Caco-2 (cell line): ENCODE measurements at regions not wholly inside any gene's neighbourhood (a gene's known extent, or its start where the extent isn't known, plus 50 kb on each side); places are given as distances from the start of the nearest gene placed in this dataset.

Source experiments
- BruUV-seq: library from RNA; stranded (reverse); fragments of 400-500 nt; replicated peaks from 2 replicates; lab custom pipeline; 2021; lab: Mats Ljungman, UMichigan
- CTCF ChIA-PET: fragments of 300-600 bp; sonication (Branson Sonifier 250); formaldehyde crosslinking; loops from one replicate; lab custom pipeline; 2022; ENCODE audit warnings: antibody characterized with exemption; lab: Charles Lee
- POLR2A ChIA-PET: fragments of 300-600 bp; sonication (Branson Sonifier 250); formaldehyde crosslinking; loops from one replicate; lab custom pipeline; 2022; ENCODE audit warnings: antibody characterized with exemption; lab: Charles Lee
- DNase-seq, 2 experiments: peaks; one replicate each; pipeline versions ENCODE4 v3.0.0 to v3.0.0-alpha.2; 2020 to 2022
- H3K27me3 ChIP-seq: replicated peaks from 2 replicates; pipeline ENCODE4 v1.6.0; 2011; ENCODE audit warnings: low read length; ENCODE audit not compliant: control insufficient read depth, insufficient read depth
- H3K36me3 ChIP-seq: 2 replicates; pipeline ENCODE4 v1.5.1; 2011; ENCODE audit warnings: low read length; ENCODE audit not compliant: control insufficient read depth, insufficient read depth
- H3K4me1 ChIP-seq: fragments of 250-450 bp; sonication (Bioruptor Pico); 2 replicates; pipeline ENCODE4 v1.5.1; 2020; ENCODE audit warnings: mild to moderate bottlenecking
- H3K4me3 ChIP-seq: 2 replicates; pipeline ENCODE4 v1.5.1; 2011; ENCODE audit warnings: low read depth, mild to moderate bottlenecking, control low read depth, low read length
- H3K9me3 ChIP-seq: fragments of 250-450 bp; sonication (Bioruptor Pico); 2 replicates; pipeline ENCODE4 v1.5.1; 2020; ENCODE audit warnings: mild to moderate bottlenecking, moderate library complexity
- H3K27ac Mint-ChIP-seq: one replicate; pipeline ENCODE4 v1.8.0; 2022; ENCODE audit warnings: mixed read lengths; ENCODE audit not compliant: unreplicated experiment
- H3K27me3 Mint-ChIP-seq: one replicate; pipeline ENCODE4 v1.8.0; 2022; ENCODE audit warnings: mixed read lengths; ENCODE audit not compliant: insufficient read depth, unreplicated experiment
- H3K36me3 Mint-ChIP-seq: one replicate; pipeline ENCODE4 v1.8.0; 2022; ENCODE audit warnings: mild to moderate bottlenecking, mixed read lengths; ENCODE audit not compliant: insufficient read depth, unreplicated experiment
- H3K4me1 Mint-ChIP-seq: one replicate; pipeline ENCODE4 v1.8.0; 2022; ENCODE audit warnings: low read depth, mixed read lengths; ENCODE audit not compliant: unreplicated experiment
- H3K4me3 Mint-ChIP-seq: one replicate; pipeline ENCODE4 v1.8.0; 2022; ENCODE audit warnings: mild to moderate bottlenecking, moderate library complexity, mixed read lengths; ENCODE audit not compliant: unreplicated experiment
- H3K9me3 Mint-ChIP-seq: one replicate; pipeline ENCODE4 v1.8.0; 2022; ENCODE audit warnings: mixed read lengths; ENCODE audit not compliant: unreplicated experiment
- CTCF ChIP-seq, 2 experiments: fragments of 200-600 bp in 1 of 2; IDR thresholded peaks; 1 replicate in 1 of 2; 2 replicates in 1 of 2; pipeline versions ENCODE4 v1.5.1 to v1.8.0; 2011 to 2022; ENCODE audit warnings: antibody characterized with exemption in 1 of 2, control low read depth in 1 of 2, inconsistent platforms in 1 of 2, low read depth in 1 of 2, low read length in 1 of 2, mild to moderate bottlenecking in 1 of 2, moderate library complexity in 1 of 2; ENCODE audit not compliant: insufficient read depth in 1 of 2, severe bottlenecking in 1 of 2, unreplicated experiment in 1 of 2
- intact Hi-C: fragments of 100-400 bp; cut with micrococcal nuclease; formaldehyde crosslinking; loops from one replicate; pipeline ENCODE4 v1.10.0; 2022; ENCODE audit not compliant: unreplicated experiment

GRCh38 chr9:99607842-99608448, 213.7 kb upstream of the NR4A3 start:
- no TSS peak for BruUV-seq
- Histone ChIP-seq H3K9me3 (no peaks in the 10 kb centered on the region), H3K4me3 (no peak overlapping the region), H3K27me3 (no peaks in the 10 kb centered on the region; the same call in 1 of the 2 replicates), H3K4me1 (no peaks in the 10 kb centered on the region), H3K36me3 (no peaks in the 10 kb centered on the region)
- Mint-ChIP-seq H3K4me3 (no peak overlapping the region), H3K27ac (no peak overlapping the region), H3K36me3 (no peaks in the 10 kb centered on the region), H3K4me1 (no peaks in the 10 kb centered on the region), H3K27me3 (peaks cover 6% of the 10 kb centered on the region), H3K9me3 (no peaks in the 10 kb centered on the region)
- no peak for TF ChIP-seq CTCF (IDR thresholded peaks at IDR 0.05; ENCODE audit: insufficient read depth in 1 of 2, low read depth in 1 of 2, low read length in 1 of 2, severe bottlenecking in 1 of 2, unreplicated experiment in 1 of 2)
- POLR2A ChIA-PET = no interaction called here
- CTCF ChIA-PET = no interaction called here
- no peak for DNase-seq
- intact Hi-C loops = no loop called here

GRCh38 chr9:99614341-99614740, 207.3 kb upstream of the NR4A3 start:
- no peak overlapping the region for H3K4me3 Mint-ChIP-seq
- TF ChIP-seq CTCF (IDR thresholded peaks at IDR 0.05; ENCODE audit: insufficient read depth in 1 of 2, low read depth in 1 of 2, low read length in 1 of 2, severe bottlenecking in 1 of 2, unreplicated experiment in 1 of 2) = no peak
- H3K4me1 ChIP-seq = no peaks in the 10 kb centered on the region
- no peak for DNase-seq
- no peaks in the 10 kb centered on the region; the same call in 1 of the 2 replicates for H3K27me3 ChIP-seq
- no peaks in the 10 kb centered on the region for H3K9me3 ChIP-seq
- no peaks in the 10 kb centered on the region for H3K4me1 Mint-ChIP-seq
- H3K36me3 ChIP-seq = no peaks in the 10 kb centered on the region
- CTCF ChIA-PET = no interaction called here
- BruUV-seq = no TSS peak
- POLR2A ChIA-PET = no interaction called here
- H3K27me3 Mint-ChIP-seq = peaks cover 2% of the 10 kb centered on the region
- intact Hi-C loops = no loop called here
- H3K9me3 Mint-ChIP-seq = no peaks in the 10 kb centered on the region
- H3K27ac Mint-ChIP-seq = no peak overlapping the region
- no peaks in the 10 kb centered on the region for H3K36me3 Mint-ChIP-seq
- H3K4me3 ChIP-seq = no peak overlapping the region

GRCh38 chr9:99621040-99621439, 200.6 kb upstream of the NR4A3 start:
- Histone ChIP-seq H3K4me1 (no peaks in the 10 kb centered on the region), H3K9me3 (no peaks in the 10 kb centered on the region), H3K4me3 (no peak overlapping the region), H3K36me3 (no peaks in the 10 kb centered on the region), H3K27me3 (no peaks in the 10 kb centered on the region)
- intact Hi-C loops = loop anchor here (10.0 kb wide), 1 partner anchor 64 kb away; no protein-coding TSS in a partner anchor
- DNase-seq = no peak
- Mint-ChIP-seq H3K4me1 (no peaks in the 10 kb centered on the region), H3K4me3 (no peak overlapping the region), H3K9me3 (no peaks in the 10 kb centered on the region), H3K27ac (no peak overlapping the region), H3K27me3 (peaks cover 5% of the 10 kb centered on the region), H3K36me3 (no peaks in the 10 kb centered on the region)
- no peak for TF ChIP-seq CTCF (IDR thresholded peaks at IDR 0.05; ENCODE audit: insufficient read depth in 1 of 2, low read depth in 1 of 2, low read length in 1 of 2, severe bottlenecking in 1 of 2, unreplicated experiment in 1 of 2)
- POLR2A ChIA-PET = no interaction called here
- CTCF ChIA-PET = no interaction called here
- BruUV-seq = no TSS peak
